GM06990 (cell line): ENCODE measurements at regions not wholly inside any gene's neighbourhood (a gene's known extent, or its start where the extent isn't known, plus 50 kb on each side); places are given as distances from the start of the nearest gene placed in this dataset.

Experiments
- DNase-seq: peaks from one replicate; pipeline ENCODE4 v3.0.0-alpha.2; 2011; ENCODE audit not compliant: insufficient read length; ENCODE audit errors: extremely low read depth
- H3K27me3 ChIP-seq: replicated peaks from 2 replicates; pipeline ENCODE4 v1.6.0; 2011; ENCODE audit warnings: low read length; ENCODE audit not compliant: control insufficient read depth, insufficient read depth
- H3K36me3 ChIP-seq: 2 replicates; pipeline ENCODE4 v1.5.1; 2011; ENCODE audit warnings: low read length; ENCODE audit not compliant: control insufficient read depth, insufficient read depth
- H3K4me3 ChIP-seq: replicated peaks from 2 replicates; pipeline ENCODE4 v1.5.1; 2011; ENCODE audit warnings: low read depth, mild to moderate bottlenecking, control low read depth, low read length
- TF ChIP-seq, protein P1 (sequence below): IDR thresholded peaks from 2 replicates; pipeline ENCODE4 v1.5.1; 2011; ENCODE audit warnings: low read length, control low read depth, mild to moderate bottlenecking, inconsistent platforms; ENCODE audit not compliant: insufficient read depth, poor library complexity, severe bottlenecking

DNA sequence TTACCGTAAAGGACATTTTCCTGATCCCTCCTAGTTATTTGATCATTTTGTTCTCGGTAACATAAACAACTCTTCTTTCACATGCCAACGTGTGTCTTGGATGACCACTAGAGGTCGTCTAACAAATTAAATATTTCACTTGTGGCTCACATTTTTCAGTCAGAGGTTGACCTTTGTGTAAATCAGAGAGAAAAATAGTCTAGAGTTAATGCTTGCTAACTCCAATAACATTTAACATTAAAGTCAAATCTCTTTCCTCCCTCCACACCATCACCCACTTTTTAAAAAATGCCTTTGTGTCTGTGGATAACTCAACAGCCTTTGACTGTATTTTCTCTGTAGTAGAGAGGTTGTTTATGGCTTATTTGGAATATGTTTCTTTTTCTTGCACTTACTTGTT lies 220.5 kb upstream of the B3GALT2 start:
- H3K27me3 ChIP-seq = no peaks in the 10 kb centered on the region
- TF ChIP-seq, protein P1, sequence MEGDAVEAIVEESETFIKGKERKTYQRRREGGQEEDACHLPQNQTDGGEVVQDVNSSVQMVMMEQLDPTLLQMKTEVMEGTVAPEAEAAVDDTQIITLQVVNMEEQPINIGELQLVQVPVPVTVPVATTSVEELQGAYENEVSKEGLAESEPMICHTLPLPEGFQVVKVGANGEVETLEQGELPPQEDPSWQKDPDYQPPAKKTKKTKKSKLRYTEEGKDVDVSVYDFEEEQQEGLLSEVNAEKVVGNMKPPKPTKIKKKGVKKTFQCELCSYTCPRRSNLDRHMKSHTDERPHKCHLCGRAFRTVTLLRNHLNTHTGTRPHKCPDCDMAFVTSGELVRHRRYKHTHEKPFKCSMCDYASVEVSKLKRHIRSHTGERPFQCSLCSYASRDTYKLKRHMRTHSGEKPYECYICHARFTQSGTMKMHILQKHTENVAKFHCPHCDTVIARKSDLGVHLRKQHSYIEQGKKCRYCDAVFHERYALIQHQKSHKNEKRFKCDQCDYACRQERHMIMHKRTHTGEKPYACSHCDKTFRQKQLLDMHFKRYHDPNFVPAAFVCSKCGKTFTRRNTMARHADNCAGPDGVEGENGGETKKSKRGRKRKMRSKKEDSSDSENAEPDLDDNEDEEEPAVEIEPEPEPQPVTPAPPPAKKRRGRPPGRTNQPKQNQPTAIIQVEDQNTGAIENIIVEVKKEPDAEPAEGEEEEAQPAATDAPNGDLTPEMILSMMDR = peak; percentile 58
- H3K36me3 ChIP-seq = no peaks in the 10 kb centered on the region
- peak; percentile 8 for DNase-seq
- no peak overlapping the region for H3K4me3 ChIP-seq

DNA sequence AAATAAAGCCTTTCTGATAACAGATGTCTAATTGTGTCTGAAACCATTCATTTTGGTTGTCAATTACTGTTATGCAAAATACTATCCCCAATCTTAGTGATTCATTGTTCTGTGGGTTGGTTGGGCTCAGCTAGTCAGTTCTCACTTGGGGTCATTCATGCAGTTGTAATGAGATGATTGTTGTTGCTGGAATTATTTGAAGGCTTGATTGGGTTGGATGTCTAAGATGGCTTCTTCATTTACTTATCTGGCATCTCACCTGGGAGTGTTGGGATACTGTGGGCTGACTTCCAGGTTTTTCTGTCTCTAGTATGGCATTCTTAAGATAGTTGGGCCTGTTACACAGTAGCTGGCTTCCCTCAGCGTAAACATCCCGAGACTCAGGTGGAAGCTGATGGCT lies 217.8 kb upstream of the B3GALT2 start:
- no peaks in the 10 kb centered on the region for H3K36me3 ChIP-seq
- TF ChIP-seq, protein P1 = no peak
- DNase-seq = no peak
- H3K4me3 ChIP-seq = no peak overlapping the region
- H3K27me3 ChIP-seq = no peaks in the 10 kb centered on the region

DNA sequence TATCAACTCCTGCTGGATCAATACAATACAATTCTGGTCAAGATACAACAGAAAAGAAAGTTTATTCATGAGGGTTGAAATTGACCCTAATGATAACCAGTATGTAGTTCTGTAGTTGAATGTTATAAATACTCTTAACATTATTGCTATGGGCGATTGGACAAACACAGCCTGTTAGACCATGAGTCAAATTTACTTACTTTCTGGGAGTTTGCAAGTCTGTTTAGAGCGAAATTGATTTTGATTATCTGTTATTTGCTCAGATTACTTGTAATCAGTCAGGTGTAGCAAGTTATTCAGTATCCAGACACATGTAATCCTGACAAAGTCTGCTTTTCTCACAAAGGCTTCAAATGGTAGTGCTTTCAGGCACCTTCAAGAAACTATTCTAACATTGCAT lies 216.6 kb upstream of the B3GALT2 start:
- H3K4me3 ChIP-seq = no peak overlapping the region
- H3K27me3 ChIP-seq = no peaks in the 10 kb centered on the region
- TF ChIP-seq, protein P1 = no peak
- H3K36me3 ChIP-seq = no peaks in the 10 kb centered on the region
- DNase-seq = no peak

DNA sequence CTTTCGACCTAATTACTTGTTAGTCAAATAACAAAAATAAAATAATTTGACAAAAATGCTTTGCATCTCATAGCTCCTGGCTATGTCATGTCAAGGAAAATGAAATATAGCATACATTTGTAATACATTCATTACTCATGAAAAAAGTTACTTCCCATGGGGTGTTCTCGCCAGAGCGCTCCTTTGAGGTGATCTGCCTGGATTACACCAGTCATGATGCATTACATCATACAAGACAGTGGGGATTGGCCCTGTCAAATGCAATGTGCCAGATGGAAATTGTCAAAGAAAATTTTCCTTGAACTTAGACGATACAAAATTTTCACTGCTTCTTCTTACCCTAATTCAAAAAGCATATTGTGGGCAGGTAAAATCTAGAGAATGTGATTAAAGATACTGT lies 215.6 kb upstream of the B3GALT2 start:
- Histone ChIP-seq H3K4me3 (no peak overlapping the region), H3K36me3 (no peaks in the 10 kb centered on the region), H3K27me3 (no peaks in the 10 kb centered on the region)
- no peak for DNase-seq
- TF ChIP-seq, protein P1 = no peak

DNA sequence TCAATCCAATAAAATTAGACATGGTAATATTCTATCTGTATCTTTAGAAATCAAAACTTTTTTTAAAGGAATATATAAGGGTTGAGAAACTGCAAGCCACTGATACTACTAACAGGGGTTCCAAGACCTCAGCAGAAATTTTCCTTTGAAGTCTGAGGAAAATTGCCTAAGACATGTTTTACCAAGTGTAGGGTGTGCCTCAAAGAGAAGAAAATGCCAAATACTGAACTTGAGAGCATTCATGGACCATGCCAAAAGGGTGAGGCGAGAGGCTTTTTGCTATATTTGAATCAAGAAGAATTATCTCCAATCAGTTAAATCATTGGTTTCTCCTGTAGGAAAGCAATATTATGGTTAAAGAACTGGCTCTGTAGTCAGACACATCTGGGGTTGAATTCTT lies 207.9 kb upstream of the B3GALT2 start:
- Histone ChIP-seq H3K27me3 (no peaks in the 10 kb centered on the region), H3K4me3 (no peak overlapping the region), H3K36me3 (no peaks in the 10 kb centered on the region)
- DNase-seq = no peak
- TF ChIP-seq, protein P1 = no peak

DNA sequence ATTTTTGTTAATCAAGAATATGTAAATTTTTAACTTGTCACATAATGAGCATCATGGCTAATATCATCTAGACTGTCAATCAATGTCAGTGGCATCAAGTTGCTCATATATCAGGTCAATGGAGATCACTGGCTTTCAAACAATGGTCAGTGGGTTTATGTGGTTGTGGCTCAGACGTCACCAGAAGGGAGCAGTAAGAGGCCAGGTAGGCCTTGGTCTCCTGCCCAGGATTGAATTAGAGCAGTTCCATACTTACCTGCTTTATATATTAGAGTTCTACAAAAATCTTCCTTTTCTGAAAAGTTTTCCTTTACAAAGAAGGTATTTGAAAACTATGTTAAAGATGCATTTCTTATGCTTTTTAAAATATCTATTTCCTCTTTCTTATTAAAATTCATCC lies 206.3 kb upstream of the B3GALT2 start:
- Histone ChIP-seq H3K4me3 (no peak overlapping the region), H3K36me3 (no peaks in the 10 kb centered on the region), H3K27me3 (no peaks in the 10 kb centered on the region)
- TF ChIP-seq, protein P1 = no peak
- no peak for DNase-seq
